HG02610 (cell line): ENCODE measurements at regions not wholly inside any gene's neighbourhood (a gene's known extent, or its start where the extent isn't known, plus 50 kb on each side); places are given as distances from the start of the nearest gene placed in this dataset.
A peak's percentile ranks its signal among the peaks of the same experiment; 100 is the strongest.

ENCODE experiments used
- ATAC-seq: cut with Tn5 transposase; IDR thresholded peaks from one replicate; pipeline ENCODE4 v1.9.1; 2021; ENCODE audit warnings: mild to moderate bottlenecking, moderate library complexity; ENCODE audit not compliant: unreplicated experiment

- ATAC-seq, result no peak
Observed at GRCh38 chrX:131764216-131764615, 220.3 kb downstream of the OR13H1 start.

GRCh38 chrX:131778269-131779218 is 234.7 kb downstream of the OR13H1 start:
- no peak for ATAC-seq

- no peak for ATAC-seq
Observed at GRCh38 chrX:131779306-131779705, 235.4 kb downstream of the OR13H1 start.

- ATAC-seq, result no peak
Observed at GRCh38 chrX:131779741-131780140, 235.9 kb downstream of the OR13H1 start.

GRCh38 chrX:131782646-131783045 is 238.8 kb downstream of the OR13H1 start:
- no peak for ATAC-seq

GRCh38 chrX:131783555-131784308 is 239.4 kb upstream of the STK26 start:
- ATAC-seq, result no peak

GRCh38 chrX:131789664-131790063 is 233.4 kb upstream of the STK26 start:
- peak; percentile 83 for ATAC-seq

- no peak for ATAC-seq
Observed at GRCh38 chrX:131791608-131792355, 231.3 kb upstream of the STK26 start.

- no peak for ATAC-seq
Observed at GRCh38 chrX:131792356-131792749, 230.7 kb upstream of the STK26 start.

- no peak for ATAC-seq
Observed at GRCh38 chrX:131792789-131793462, 230.2 kb upstream of the STK26 start.

- no peak for ATAC-seq
Observed at GRCh38 chrX:131795442-131796229, 227.5 kb upstream of the STK26 start.

- no peak for ATAC-seq
Observed at GRCh38 chrX:131801066-131801465, 222.0 kb upstream of the STK26 start.

- no peak for ATAC-seq
Observed at GRCh38 chrX:131801911-131802310, 221.2 kb upstream of the STK26 start.

- no peak for ATAC-seq
Observed at GRCh38 chrX:131802836-131803626, 220.1 kb upstream of the STK26 start.

GRCh38 chrX:131812847-131813825 is 210.0 kb upstream of the STK26 start:
- ATAC-seq, result peak; percentile 93

GRCh38 chrX:131816551-131817136 is 206.5 kb upstream of the STK26 start:
- ATAC-seq, result peak; percentile 47

GRCh38 chrX:131818297-131818936 is 204.7 kb upstream of the STK26 start:
- ATAC-seq, result no peak
